AG08395 (cell line): ENCODE measurements at regions not wholly inside any gene's neighbourhood (a gene's known extent, or its start where the extent isn't known, plus 50 kb on each side); places are given as distances from the start of the nearest gene placed in this dataset.

Experiments
- DNase-seq: peaks from one replicate; pipeline ENCODE4 v3.0.0; 2012; ENCODE audit warnings: mixed read lengths, low spot score

- no peak for DNase-seq
These were observed 76.0 kb upstream of the CDH10 start for GRCh38 chr5:24720743-24721142.

DNA sequence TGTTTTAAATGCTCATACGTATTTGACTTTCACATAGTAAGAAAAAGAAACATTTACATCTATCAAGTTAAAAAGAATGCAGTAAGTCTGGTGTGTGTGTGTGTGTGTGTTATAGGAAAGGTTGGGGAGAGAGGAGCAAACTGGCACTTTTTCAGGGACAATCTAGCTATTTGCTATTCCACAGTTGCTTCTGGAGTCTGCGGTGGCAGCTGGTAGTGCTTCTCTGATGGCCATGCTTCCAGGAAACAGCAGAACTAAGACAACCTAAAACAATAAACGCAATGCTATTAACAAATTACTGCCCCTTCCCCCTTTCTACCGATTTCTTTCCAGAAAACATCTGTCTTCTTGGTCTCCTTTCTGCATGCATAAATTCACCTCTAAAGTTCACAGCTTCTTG is 70.0 kb upstream of the CDH10 start:
- no peak for DNase-seq

DNA sequence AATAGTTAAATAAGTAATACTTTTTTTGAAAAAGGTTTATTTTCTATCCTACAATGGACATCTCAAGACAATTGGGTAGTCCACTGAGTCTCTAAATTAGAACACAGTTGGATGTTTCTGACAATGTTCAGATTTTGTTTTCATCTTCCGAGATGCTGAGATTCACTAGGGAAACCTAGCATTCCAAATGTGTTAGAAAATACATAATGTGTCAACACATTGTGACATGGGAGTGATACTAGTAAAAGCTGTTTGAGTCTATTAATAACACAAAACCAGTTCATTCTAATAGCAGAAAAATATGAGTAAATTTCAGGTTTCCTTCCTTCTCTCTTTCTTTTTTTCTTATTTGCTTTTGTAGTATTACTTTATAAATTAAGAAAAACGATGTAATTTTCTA is 68.2 kb upstream of the CDH10 start:
- no peak for DNase-seq

DNA sequence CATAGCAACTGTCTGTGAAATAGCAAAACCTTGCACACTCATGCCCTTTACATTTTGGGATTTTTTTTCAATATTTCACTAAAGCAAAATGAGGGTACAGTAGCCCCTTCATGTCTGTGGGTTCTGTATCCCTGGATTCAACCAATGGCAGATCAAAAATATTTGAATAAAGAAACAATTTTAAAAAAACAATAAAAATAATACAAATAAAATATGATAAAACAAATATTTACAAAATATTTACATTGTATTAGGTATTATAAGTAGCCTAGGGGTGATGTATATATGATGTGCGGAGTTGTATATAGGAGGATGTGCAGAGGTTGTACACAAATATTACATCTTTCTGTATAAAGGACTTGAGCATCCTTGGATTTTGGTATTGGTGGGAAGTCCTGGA is 67.3 kb upstream of the CDH10 start:
- no peak for DNase-seq

- DNase-seq = no peak
These were observed 59.2 kb upstream of the CDH10 start for GRCh38 chr5:24703934-24704333.
